ENCODE measurements at regions not wholly inside any gene's neighbourhood (a gene's known extent, or its start where the extent isn't known, plus 50 kb on each side); places are given as distances from the start of the nearest gene placed in this dataset.

DNA sequence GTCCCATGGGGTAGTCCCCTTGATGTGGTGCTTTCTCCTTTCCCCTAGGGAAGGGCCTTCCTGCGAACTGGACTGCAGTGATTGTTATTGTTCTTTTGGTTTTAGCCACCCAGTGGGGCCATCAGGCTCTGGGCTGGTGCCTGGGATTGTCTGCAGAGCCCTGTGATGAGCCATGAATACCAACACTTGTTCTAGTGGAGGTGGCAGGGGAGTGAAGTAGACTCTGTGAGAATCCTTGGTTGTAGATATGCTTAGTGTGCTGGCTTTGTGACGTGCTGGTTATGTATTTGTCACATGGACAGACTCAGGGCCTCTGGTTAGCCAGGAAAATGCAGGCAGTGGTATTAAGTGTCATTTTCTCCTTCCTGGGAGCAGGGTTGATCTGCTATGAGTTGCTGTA lies 51.8 kb upstream of the NDUFB4 start:
- Histone ChIP-seq H3K9me3 (peaks cover 19% of the 10 kb centered on the region), H3K27me3 (no peaks in the 10 kb centered on the region), H3K4me3 (no peak overlapping the region), H3K36me3 (no peaks in the 10 kb centered on the region)
- no peak for DNase-seq

DNA sequence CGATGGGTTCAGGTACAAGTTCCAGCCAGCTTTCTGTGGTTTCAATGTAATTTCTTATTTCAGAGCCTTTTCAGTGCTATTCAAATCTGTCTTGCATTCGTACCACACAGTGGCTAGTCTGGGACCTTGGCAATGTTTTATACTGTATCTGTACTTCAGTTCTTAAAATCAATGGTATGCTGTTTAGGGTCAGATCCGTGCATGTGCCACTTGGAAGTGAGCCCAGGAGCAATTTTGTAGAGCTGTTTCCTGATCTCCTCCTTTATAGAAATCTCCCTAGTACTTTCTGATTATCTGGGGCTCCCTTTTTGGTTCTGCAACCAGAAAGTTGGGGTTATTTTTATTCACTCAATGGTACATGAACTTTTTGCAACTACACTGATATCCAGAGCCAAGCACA lies 59.5 kb upstream of the NDUFB4 start:
- H3K4me3 ChIP-seq = no peak overlapping the region
- H3K9me3 ChIP-seq = peaks cover 30% of the 10 kb centered on the region
- no peaks in the 10 kb centered on the region for H3K27me3 ChIP-seq
- H3K36me3 ChIP-seq = no peaks in the 10 kb centered on the region
- no peak for DNase-seq

- Histone ChIP-seq H3K36me3 (no peaks in the 10 kb centered on the region), H3K4me3 (no peak overlapping the region)
- DNase-seq = no peak
These were observed 63.2 kb upstream of the NDUFB4 start for GRCh38 chr3:120532969-120533368.

DNA sequence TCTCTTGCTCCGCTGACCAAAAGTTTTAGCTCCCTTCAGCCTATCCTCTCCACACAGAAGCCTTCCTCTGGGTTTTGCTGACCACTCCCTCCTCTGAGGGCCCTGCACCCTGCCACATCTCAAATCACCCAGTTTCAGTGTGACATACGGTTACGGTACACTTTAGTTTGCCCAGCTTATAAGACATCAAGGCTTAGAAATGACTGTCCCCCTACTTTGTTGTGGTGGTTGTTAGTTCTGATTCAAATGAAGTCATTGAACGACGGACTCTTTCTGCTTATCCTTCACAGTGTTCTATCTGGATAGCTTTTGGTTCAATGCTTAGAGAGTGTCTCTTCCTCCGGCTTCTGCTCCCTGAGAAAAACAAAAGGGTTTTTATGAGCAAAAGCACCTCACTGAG lies 68.0 kb upstream of the NDUFB4 start:
- Histone ChIP-seq H3K27me3 (no peaks in the 10 kb centered on the region), H3K4me3 (no peak overlapping the region), H3K36me3 (no peaks in the 10 kb centered on the region), H3K9me3 (peaks cover 7% of the 10 kb centered on the region)
- no peak for DNase-seq

More at GRCh38 chr3:120532969-120533368, 63.2 kb upstream of the NDUFB4 start:
- Histone ChIP-seq H3K27me3 (no peaks in the 10 kb centered on the region), H3K9me3 (peaks cover 13% of the 10 kb centered on the region)

GRCh38 chr3:120526011-120526870 lies 69.9 kb upstream of the NDUFB4 start:
- no peaks in the 10 kb centered on the region for H3K27me3 ChIP-seq
- H3K9me3 ChIP-seq = 0 out of 2 replicates have a peak, but pooled peaks cover 3% of the 10 kb centered on the region
- DNase-seq = no peak
- H3K36me3 ChIP-seq = no peaks in the 10 kb centered on the region
- H3K4me3 ChIP-seq = no peak overlapping the region

DNA sequence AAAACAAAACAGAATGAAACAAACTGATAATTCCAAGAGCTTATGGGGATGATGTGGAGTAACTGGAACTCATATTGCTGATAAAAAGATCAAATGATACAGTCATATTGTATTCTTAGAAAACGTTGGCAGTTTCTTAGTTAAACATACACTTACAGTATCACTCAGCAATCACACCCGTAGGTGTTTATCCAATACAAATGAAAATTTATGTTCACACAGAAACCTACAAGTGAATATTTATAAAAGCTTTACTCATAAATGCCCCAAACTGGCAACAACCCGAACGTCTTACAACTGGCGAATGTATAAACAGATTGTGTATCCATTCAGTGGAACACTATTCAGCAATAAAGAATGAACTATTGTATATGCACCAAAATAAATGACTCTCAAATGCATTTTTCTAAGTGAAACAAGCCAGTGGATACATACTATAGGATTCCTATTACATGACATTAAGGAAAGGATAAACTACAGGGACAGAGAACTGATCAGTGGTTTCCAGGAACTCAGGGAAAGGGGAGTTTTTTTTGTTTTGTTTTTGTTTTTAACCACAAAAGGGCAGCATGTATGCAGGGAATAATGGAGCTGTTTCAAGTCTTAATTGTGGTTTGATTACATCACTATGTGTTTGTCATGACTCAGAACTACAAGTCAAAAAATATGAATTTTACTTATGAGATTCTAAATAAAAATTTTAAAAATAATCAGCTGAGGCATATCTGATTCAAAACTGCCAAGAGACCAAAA lies 71.8 kb upstream of the NDUFB4 start:
- H3K4me3 ChIP-seq = no peak overlapping the region
- peak; percentile 72 for DNase-seq
- 0 out of 2 replicates have a peak, but pooled peaks cover 5% of the 10 kb centered on the region for H3K9me3 ChIP-seq
- no peaks in the 10 kb centered on the region; the same call in 1 of the 2 replicates for H3K27me3 ChIP-seq
- no peaks in the 10 kb centered on the region for H3K36me3 ChIP-seq

- Histone ChIP-seq H3K9me3 (peaks cover 2% of the 10 kb centered on the region), H3K27me3 (peaks cover 14% of the 10 kb centered on the region; the same call in 1 of the 2 replicates), H3K36me3 (no peaks in the 10 kb centered on the region), H3K4me3 (no peak overlapping the region)
- DNase-seq = no peak
These were observed 65.3 kb upstream of the FSTL1 start for GRCh38 chr3:120516136-120516535.

GRCh38 chr3:120512655-120513054 lies 61.9 kb upstream of the FSTL1 start:
- Histone ChIP-seq H3K9me3 (peaks cover 17% of the 10 kb centered on the region), H3K27me3 (peaks cover 13% of the 10 kb centered on the region; the same call in 1 of the 2 replicates), H3K4me3 (no peak overlapping the region), H3K36me3 (no peaks in the 10 kb centered on the region)
- no peak for DNase-seq

DNA sequence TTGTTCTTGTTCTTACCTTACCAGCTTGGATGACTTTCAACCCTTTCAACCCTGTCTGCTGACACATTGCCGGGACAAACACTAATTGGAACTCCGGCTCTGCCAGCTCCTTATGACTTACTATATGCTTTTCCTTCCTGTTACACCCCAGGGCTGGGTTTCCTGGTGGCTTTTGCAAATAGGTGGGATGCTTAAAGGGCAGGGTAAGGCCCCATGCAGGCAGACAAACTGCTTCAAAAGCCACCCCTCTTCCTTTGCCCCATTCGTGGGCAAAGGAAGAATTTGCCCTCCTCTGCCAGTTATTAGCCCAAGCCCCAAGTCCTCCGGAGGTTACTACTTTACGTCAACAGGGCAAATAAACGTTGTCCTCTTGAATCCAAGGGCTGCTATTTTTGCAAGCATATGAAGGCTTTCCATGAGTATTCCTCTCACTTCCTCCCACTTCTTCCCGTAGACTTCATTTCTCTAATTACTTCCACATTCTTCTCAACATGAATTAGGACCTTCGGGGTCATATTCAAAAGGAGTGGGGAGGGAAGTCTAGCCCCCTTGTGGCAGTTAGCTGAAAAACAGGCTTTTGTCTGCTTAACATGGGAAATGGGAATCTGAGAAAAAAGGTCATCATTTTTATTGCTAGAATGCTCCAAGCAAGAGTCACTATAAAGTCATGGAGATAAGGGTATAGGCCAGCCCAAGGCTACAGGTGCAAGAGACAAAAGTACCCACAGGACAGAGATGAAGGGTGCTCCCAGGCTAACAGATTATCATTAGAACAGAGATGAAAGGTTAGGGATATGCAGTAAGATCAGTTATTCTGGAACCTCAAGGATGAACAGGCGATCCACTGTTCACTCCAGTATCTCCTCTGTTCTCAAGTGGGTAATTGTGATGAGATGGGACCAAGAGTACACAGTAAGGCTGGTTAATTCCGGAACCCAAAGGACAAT lies 56.3 kb upstream of the FSTL1 start:
- peaks cover 17% of the 10 kb centered on the region for H3K9me3 ChIP-seq
- no peaks in the 10 kb centered on the region for H3K27me3 ChIP-seq
- no peaks in the 10 kb centered on the region for H3K36me3 ChIP-seq
- DNase-seq = peak; percentile 37
- H3K4me3 ChIP-seq = no peak overlapping the region

DNA sequence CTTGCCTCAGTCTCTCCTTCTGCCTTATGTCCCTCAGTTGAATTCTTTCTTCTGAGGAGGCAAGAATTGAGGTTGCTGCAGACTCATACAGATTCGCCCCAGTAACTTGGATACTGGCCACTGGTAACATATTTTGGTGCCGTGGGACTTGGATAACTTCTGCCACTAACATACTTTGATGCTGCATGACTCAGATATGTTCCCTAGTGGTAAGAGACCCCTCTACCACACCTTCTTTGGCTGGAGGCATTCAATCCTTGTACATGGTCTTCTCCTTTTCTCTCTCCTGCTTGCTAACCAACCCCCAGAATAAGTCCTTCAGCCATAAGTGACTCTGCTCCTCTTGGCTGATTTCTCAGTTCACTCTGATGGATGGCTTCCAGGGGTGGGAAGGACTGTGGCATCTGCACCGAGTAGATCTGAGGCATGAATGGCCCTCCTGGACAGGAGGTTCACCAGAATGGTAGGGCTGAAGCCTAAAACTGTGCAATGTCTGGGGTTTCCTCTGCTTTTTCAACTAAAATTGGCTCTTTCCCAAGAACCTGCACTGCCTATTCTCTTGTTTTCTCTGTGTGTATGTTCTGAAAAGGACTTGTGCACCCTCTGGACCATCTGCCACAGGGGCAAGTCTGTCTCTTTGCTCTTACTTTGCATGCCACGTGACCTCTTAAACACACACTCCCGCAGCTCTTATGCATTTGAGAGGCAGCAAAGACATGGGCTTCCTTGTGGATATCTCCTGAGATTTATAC lies 55.5 kb upstream of the FSTL1 start:
- Histone ChIP-seq H3K27me3 (no peaks in the 10 kb centered on the region), H3K9me3 (peaks cover 17% of the 10 kb centered on the region), H3K4me3 (no peak overlapping the region), H3K36me3 (no peaks in the 10 kb centered on the region)
- DNase-seq = peak; percentile 23

- DNase-seq = no peak
These were observed 53.2 kb upstream of the FSTL1 start for GRCh38 chr3:120503727-120504616.

DNA sequence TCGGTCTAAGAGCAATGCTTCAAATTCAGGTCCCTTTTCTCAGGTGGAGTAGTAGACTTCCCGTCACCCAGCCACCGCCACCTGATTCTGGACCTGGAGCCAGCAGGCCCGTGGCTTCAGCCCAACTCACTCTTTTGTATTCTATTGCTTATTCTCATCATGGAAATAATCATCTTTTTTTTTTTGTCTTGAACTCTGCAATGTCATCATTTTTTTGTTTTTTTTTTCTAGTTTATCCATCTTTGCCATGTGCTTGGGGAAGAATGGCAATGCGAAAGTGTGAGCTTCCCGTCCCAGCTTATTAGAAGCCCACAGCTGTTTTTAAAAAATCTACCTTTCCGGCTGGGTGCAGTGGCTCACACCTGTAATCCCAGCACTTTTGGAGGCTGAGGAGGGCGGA lies 51.3 kb upstream of the FSTL1 start:
- Histone ChIP-seq H3K27me3 (no peaks in the 10 kb centered on the region), H3K36me3 (no peaks in the 10 kb centered on the region), H3K4me3 (no peak overlapping the region), H3K9me3 (no peaks in the 10 kb centered on the region)
- DNase-seq = no peak

More at GRCh38 chr3:120503727-120504616, 53.2 kb upstream of the FSTL1 start:
- no peak overlapping the region for H3K4me3 ChIP-seq
- no peaks in the 10 kb centered on the region for H3K27me3 ChIP-seq
- H3K36me3 ChIP-seq = no peaks in the 10 kb centered on the region
- peaks cover 5% of the 10 kb centered on the region; the same call in 1 of the 2 replicates for H3K9me3 ChIP-seq
